ENCODE measurements at regions not wholly inside any gene's neighbourhood (a gene's known extent, or its start where the extent isn't known, plus 50 kb on each side); places are given as distances from the start of the nearest gene placed in this dataset.

DNA sequence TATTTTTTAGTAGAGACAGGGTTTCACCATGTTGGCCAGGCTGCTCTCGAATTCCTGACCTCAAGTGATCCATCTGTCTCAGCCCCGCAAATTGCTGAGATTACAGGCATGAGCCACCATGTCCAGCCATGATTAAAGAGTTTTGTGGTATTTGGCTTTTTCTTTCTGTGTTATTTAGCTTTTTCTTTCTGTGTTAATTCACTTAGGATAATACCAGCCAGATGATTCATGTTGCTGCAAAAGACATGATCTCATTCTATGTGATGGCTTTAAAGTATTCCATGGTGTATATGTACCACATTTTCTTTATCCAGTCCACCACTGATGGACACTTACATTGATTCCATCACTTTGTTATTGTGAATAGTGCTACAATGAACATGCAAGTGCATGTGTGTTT, 1135.2 kb downstream of the AMY1C start:
- no peak for DNase-seq
- H4K20me1 ChIP-seq (ENCODE audit: insufficient read depth, low read length), result no peaks in the 10 kb centered on the region
- no peak for TF ChIP-seq EZH2 (optimal IDR thresholded peaks at IDR 0.05; ENCODE audit: low read depth, low read length)
- no peak for TF ChIP-seq EZH2phosphoT487 (IDR thresholded peaks at IDR 0.05; ENCODE audit: low read length)
- TF ChIP-seq, protein P1, sequence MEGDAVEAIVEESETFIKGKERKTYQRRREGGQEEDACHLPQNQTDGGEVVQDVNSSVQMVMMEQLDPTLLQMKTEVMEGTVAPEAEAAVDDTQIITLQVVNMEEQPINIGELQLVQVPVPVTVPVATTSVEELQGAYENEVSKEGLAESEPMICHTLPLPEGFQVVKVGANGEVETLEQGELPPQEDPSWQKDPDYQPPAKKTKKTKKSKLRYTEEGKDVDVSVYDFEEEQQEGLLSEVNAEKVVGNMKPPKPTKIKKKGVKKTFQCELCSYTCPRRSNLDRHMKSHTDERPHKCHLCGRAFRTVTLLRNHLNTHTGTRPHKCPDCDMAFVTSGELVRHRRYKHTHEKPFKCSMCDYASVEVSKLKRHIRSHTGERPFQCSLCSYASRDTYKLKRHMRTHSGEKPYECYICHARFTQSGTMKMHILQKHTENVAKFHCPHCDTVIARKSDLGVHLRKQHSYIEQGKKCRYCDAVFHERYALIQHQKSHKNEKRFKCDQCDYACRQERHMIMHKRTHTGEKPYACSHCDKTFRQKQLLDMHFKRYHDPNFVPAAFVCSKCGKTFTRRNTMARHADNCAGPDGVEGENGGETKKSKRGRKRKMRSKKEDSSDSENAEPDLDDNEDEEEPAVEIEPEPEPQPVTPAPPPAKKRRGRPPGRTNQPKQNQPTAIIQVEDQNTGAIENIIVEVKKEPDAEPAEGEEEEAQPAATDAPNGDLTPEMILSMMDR (IDR thresholded peaks at IDR 0.05; ENCODE audit: low read length), result no peak
- no peaks in the 10 kb centered on the region for H3K27me3 ChIP-seq (replicated peaks; ENCODE audit: insufficient read depth, low read length)
- H3K9ac ChIP-seq (ENCODE audit: low read length), result no peak overlapping the region
- H3K9me3 ChIP-seq (replicated peaks; ENCODE audit: insufficient read depth, low read length), result no peaks in the 10 kb centered on the region
- H3F3A ChIP-seq (ENCODE audit: insufficient read depth, low read length), result no peaks in the 10 kb centered on the region
- no peak overlapping the region for H2AFZ ChIP-seq (ENCODE audit: low read length)
- H3K4me3 ChIP-seq (ENCODE audit: low read length), result no peak overlapping the region
- H3K4me1 ChIP-seq (ENCODE audit: low read length), result no peaks in the 10 kb centered on the region
- H3K9me2 ChIP-seq (replicated peaks; ENCODE audit: insufficient read depth, low read length), result no peaks in the 10 kb centered on the region
- H3K79me2 ChIP-seq (ENCODE audit: low read length), result no peaks in the 10 kb centered on the region
- no peak overlapping the region for H3K4me2 ChIP-seq (ENCODE audit: low read depth, low read length)
- no peaks in the 10 kb centered on the region for H3K36me3 ChIP-seq (replicated peaks; ENCODE audit: insufficient read depth, low read length)
- no peak overlapping the region for H3K27ac ChIP-seq (ENCODE audit: low read length)

DNA sequence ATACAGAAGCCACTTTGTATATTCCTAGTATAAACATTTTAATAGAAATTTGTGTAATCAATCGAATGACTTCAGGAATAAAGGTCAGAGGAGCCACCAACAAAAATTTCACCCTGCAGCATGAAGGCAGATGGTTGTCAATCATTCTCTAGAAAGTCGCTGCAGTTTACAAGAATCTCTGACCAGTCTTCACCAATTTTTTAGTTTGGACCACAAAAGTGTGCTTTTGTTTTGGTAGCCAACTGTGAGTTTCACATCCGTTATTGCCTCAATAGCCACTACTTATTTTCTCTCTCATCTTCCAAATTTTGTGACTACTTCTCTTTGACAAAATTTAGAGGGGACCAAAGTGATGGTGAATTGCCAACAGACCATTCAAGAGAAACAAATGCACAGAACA, 1155.6 kb downstream of the AMY1C start:
- Histone ChIP-seq H3F3A (ENCODE audit: insufficient read depth, low read length) (no peaks in the 10 kb centered on the region), H3K4me3 (ENCODE audit: low read length) (no peak overlapping the region), H3K9ac (ENCODE audit: low read length) (no peak overlapping the region), H3K79me2 (ENCODE audit: low read length) (no peaks in the 10 kb centered on the region), H2AFZ (ENCODE audit: low read length) (no peak overlapping the region), H3K27me3 (replicated peaks; ENCODE audit: insufficient read depth, low read length) (no peaks in the 10 kb centered on the region), H4K20me1 (ENCODE audit: insufficient read depth, low read length) (no peaks in the 10 kb centered on the region), H3K9me2 (replicated peaks; ENCODE audit: insufficient read depth, low read length) (no peaks in the 10 kb centered on the region), H3K4me1 (ENCODE audit: low read length) (no peaks in the 10 kb centered on the region), H3K4me2 (ENCODE audit: low read depth, low read length) (no peak overlapping the region), H3K9me3 (replicated peaks; ENCODE audit: insufficient read depth, low read length) (no peaks in the 10 kb centered on the region), H3K27ac (ENCODE audit: low read length) (no peak overlapping the region), H3K36me3 (replicated peaks; ENCODE audit: insufficient read depth, low read length) (no peaks in the 10 kb centered on the region)
- TF ChIP-seq, protein P1 (IDR thresholded peaks at IDR 0.05; ENCODE audit: low read length), result no peak
- TF ChIP-seq EZH2 (optimal IDR thresholded peaks at IDR 0.05; ENCODE audit: low read depth, low read length), result no peak
- no peak for TF ChIP-seq EZH2phosphoT487 (IDR thresholded peaks at IDR 0.05; ENCODE audit: low read length)
- no peak for DNase-seq

DNA sequence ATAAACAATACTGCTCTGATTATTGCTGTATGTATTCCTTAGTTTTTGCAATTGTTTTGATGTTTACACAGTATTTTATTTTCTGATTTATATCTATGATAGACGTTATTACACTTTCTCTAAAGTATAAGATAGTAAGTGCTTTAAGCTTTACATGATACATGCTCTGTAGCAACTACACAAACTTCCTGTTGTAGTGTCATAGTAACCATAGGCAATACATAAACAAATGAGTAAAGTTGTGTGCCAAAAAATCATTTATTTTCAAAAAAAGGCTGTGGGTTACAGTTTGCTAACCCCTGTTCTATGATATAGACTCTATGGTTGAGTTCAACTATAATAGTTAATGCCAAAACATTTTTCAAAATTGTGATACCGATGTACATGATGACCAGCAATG, 1156.4 kb downstream of the AMY1C start:
- no peak overlapping the region for H3K4me2 ChIP-seq (ENCODE audit: low read depth, low read length)
- no peaks in the 10 kb centered on the region for H3K9me3 ChIP-seq (replicated peaks; ENCODE audit: insufficient read depth, low read length)
- no peaks in the 10 kb centered on the region for H3F3A ChIP-seq (ENCODE audit: insufficient read depth, low read length)
- no peaks in the 10 kb centered on the region for H3K79me2 ChIP-seq (ENCODE audit: low read length)
- no peak overlapping the region for H2AFZ ChIP-seq (ENCODE audit: low read length)
- no peak overlapping the region for H3K4me3 ChIP-seq (ENCODE audit: low read length)
- no peak overlapping the region for H3K27ac ChIP-seq (ENCODE audit: low read length)
- H3K27me3 ChIP-seq (replicated peaks; ENCODE audit: insufficient read depth, low read length), result no peaks in the 10 kb centered on the region
- H3K9me2 ChIP-seq (replicated peaks; ENCODE audit: insufficient read depth, low read length), result no peaks in the 10 kb centered on the region
- TF ChIP-seq EZH2phosphoT487 (IDR thresholded peaks at IDR 0.05; ENCODE audit: low read length) (no peak), EZH2 (optimal IDR thresholded peaks at IDR 0.05; ENCODE audit: low read depth, low read length) (no peak)
- TF ChIP-seq, protein P1 (IDR thresholded peaks at IDR 0.05; ENCODE audit: low read length), result no peak
- H3K36me3 ChIP-seq (replicated peaks; ENCODE audit: insufficient read depth, low read length), result no peaks in the 10 kb centered on the region
- H3K9ac ChIP-seq (ENCODE audit: low read length), result no peak overlapping the region
- H4K20me1 ChIP-seq (ENCODE audit: insufficient read depth, low read length), result no peaks in the 10 kb centered on the region
- H3K4me1 ChIP-seq (ENCODE audit: low read length), result no peaks in the 10 kb centered on the region
- no peak for DNase-seq

Measured in MM.1S (cell line).